GM18508 (cell line): ENCODE measurements at regions not wholly inside any gene's neighbourhood (a gene's known extent, or its start where the extent isn't known, plus 50 kb on each side); places are given as distances from the start of the nearest gene placed in this dataset.
"Not testable (repeated sequence)": the region's sequence is repeated elsewhere in the genome, so short reads cannot be mapped to it uniquely, and the experiment has no call there.

ENCODE experiments used
- ATAC-seq: cut with Tn5 transposase; IDR thresholded peaks from one replicate; pipeline ENCODE4 v1.9.1; 2021; ENCODE audit warnings: moderate number of reproducible peaks; ENCODE audit not compliant: insufficient read depth, unreplicated experiment

DNA sequence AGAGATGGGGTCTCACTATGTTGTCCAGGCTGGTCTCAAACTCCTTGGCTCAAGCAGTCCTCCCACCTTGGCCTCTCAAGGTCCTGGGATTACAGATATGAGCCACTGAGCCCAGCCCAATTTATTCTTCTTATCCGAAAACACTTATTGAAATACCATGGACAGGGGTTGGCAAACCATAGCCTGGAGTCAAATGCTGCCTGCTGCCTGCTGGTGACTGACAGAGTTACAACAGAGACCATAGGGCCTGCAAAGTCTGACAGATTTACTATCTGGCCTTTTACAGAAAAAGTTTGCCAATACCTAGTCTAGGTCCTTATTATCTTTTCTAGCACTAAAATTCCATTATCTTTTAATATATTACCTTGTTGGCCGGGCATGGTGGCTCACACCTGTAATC is 87.1 kb upstream of the ZNF281 start:
- no peak for ATAC-seq

DNA sequence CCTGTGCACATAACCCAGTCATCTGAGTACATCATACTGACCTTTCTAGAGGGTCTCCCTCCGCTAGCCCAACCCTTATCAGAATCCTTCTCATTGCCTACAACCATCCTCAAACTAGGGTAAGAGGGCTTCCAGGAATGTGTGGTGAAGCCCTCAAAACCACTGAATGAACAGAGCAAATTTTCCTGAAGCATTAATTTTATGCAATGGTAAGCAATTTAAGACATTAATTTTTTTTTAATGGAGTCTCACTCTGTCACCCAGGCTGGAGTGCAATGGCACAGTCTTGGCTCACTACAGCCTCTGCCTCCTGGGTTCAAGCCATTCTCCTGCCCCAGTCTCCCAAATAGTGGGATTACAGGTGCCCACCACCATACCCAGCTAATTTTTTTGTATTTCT is 86.1 kb upstream of the ZNF281 start:
- no peak for ATAC-seq

DNA sequence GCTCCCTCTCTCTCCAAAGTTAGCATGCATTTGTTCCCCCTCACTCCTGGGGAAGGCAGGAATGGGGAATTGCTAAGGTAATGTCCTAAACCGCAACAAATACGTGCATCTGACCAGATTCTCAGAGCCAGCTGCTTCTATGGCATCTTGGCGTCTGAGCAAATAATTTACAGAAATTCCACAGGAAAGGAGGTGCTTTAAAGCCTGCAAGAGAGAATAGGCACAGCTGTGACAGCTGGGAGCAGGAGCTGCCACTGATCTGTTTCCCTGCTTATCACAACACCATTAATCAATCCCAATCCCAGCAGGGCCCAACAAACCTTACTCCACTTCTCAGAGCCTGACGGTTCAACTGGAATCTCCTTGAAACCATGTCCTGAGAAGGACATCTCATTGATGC is 83.5 kb upstream of the ZNF281 start:
- no peak for ATAC-seq

DNA sequence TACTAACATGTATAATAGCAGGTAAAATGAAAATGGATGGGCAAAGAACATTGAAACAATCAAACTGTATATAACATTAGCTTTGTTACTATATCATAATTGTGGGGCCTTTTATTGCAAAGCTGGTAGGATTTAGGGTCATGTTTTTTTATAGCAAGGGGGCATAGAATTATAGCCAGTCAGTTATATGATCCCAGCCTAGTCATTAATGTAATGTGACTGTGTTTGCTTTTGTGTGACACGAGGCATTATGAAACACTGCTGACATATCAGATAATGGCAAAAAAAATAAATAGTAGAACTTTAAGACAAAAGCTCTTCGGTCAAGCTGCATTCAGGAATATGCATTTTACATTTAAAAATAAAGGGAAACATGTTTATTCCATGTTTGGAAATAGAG is 81.3 kb upstream of the ZNF281 start:
- ATAC-seq, result no peak

DNA sequence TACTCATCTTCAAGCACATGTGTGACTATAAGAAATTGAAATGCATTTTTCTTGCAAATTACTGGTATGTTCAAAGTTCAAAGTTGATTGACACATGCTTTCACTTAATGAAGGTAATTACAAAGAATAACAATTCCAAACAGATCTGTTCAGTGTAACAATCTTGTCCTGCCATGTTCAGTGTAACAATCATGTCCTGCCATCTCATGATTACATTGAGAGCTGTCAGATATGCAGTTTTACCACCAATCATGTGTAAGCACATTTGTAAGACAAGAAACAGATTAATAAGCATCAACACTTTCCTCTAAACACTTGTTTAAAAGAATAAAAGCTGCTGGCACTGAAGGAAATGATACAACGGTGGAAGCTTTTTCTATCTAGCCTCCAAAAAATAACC is 80.3 kb upstream of the ZNF281 start:
- no peak for ATAC-seq

DNA sequence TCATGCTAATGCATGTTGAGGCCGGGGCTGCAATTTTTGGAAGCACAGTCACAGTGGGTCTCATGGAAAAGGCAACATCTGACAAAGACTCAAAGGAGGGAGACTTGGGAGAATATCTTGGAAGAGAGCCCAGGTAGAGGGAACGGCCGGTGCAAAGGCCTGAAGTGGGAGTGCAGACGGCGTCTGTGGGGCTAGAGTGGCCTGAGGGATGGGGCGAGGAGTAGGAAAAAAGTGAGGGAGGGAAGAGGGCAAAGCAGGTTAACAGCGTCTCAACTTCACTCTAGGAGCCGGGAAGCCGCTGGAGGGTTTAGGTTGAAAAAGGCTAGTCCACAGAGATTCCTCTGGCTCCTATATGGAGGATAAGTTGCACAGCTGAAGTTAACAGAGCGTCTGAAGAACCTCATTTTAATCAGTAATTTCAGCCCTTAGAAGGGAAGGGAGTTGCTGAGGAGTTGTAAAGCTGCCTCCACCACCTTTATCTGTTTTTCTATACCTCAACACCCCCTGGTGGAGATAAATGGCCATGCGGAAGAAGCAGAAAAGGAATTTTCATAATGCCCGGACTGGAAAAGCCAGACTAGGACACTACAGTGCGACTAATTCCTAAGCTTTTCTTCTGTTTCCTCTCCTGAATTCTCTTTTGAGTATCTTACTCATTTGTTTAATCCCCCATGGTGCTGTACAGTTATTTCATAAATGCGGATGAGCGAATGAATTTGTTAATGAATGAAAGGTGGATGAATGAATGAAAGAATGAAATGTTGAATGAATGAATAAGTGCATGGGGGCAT is 78.7 kb upstream of the ZNF281 start:
- no peak for ATAC-seq

DNA sequence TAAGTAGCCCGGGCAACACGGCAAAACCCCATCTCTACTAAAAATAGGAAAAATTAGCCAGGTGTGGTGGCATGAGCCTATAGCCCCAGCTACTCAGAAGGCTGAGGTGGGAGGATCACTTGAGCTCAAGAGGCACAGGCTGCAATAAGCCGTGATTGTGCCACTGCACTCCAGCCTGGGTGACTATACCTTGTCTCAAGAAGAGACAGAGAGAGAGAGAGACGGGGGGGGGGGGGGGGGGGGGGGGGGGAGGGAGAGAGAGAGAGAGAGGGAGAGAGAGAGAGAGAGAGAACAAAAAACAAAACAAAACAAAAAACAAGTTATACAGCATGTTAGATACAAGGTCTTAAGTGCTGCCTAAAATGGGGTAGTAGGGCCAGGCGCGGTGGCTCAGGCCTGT is 77.8 kb upstream of the ZNF281 start:
- ATAC-seq, result no peak

DNA sequence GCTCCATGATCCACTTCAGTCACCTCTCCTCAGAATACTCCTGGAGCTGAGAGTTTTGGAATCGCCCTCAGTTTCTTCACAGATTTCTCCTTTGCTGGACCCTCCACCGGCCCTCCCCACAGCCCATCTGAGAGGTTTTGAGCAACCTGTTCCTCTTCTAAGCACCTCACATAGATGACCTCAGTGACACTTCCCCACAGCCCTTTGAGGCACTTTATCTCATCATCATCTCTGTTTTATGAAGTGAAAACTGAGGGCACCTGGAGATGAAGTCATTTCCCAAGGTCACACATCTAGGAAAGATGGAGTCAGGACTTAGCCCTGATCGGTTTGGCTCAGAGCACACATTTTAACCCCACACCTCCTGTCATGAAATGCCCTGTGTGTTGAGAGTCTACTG is 76.8 kb upstream of the ZNF281 start:
- no peak for ATAC-seq

DNA sequence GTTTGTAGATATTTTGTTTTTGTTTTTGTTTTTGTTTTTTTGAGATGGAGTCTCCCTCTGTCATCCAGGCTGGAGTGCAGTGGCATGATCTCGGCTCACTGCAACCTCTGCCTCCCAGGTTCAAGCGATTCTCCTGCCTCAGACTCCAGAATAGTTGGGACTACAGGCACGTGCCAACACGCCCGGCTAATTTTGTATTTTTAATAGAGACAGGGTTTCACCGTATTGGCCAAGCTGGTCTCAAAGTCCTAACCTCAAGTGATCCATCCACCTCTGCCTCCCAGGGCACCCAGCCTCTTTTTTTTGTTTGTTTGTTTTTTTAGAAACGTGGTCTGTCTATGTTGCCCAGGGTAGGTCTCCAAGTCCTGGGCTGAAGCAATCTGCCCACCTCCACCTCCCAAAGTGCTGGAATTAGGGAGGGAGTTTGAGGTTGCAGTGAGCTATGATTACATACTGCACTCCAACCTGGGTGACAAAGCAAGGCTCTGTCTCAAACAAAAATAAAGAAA is 74.7 kb upstream of the ZNF281 start:
- not testable (repeated sequence) for ATAC-seq

DNA sequence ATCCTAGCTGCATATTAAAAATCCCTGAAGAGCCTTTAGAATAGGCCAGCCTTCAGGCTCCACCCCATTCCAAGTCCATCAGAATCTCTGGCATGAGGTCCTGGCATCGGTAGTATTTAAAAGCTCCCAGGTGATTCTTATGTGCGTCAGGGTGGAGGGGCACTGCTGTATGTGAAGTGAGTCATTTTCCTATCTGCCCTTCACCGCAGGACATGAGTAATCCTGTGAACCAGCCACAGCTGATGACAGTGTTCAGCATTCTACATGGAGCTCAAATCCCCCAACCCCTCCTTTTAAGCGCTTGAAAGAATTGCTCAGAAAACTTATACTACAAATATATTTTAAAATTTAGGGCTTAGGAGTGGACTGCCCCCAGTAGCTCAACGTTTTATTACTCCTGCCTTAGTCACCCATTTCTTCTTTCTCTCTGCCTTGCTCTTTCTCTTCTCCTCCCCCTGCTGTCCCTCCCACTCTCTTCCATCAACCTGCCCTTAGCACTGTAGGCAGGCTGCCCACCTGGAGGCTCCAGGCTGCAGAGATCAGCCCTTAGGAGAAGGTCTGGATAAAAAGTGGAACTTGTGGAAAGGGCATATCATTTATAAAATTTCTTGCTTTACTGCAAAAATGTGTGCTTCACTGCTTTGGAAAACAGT is 73.8 kb upstream of the ZNF281 start:
- ATAC-seq, result peak; percentile 99

DNA sequence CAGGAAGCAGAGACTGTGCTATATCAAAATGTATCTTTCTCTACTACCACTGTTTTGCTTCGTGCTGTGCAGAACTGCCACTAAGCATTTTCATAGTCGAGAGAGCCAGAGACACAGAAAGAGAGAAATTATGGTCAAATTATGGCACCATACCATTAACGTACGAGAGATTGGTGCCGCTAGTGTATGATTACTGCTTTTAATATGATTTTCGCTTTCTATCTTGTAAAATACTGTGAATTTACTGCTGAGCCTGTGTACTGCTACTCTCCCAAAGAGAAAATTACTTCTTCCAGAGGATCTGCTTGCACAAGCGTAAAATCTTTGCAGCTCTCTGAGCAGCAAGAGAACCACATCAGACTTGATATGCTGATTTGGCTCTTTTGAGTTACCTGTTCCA is 71.1 kb upstream of the ZNF281 start:
- ATAC-seq, result no peak

DNA sequence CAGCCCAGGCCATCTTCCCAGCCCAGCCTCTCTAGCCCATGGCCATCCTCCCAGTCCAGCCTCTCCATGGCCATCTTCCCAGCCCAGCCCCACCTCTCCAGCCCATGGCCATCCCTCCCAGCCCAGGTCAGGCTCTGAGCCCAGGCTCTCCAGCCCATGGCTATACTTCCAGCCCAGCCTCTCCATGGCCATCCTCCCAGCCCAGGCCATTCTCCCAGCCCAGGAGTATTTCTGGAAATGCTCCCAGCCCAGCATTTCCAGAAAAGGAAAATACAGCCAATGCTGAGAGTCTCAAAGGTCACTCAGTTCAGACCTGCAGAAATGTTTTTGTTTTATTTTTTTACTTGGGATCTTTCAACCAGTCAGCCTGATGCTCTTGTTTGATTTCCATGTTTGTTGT is 70.0 kb upstream of the ZNF281 start:
- no peak for ATAC-seq

DNA sequence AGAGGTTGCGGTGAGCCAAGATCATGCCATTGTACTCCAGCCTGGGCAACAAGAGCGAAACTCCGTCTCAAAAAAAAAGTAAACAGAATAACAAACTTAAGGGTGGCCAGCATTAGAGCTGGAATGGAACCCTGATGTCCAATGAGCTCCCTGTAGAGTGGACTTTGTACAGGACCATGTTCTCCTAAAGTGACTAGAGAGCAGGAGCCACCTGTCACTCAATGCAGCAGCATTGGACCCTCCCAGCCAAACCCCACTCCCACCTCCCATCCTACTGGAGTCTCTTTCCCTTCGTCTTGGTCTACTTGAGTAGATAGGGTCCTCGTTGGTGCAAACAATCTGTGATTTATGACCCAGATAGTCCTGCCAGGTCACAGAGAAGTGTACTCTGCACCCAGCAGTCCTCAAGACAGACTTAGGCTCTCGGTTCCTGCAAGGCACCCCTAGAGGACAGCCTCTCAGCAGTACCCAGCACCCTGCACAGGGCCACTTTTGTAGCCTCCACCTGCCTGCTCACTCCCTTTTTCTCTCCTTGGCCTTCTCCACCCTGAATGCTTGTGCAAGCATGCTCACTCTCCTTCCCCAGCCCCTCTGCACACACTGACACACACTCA is 69.2 kb upstream of the ZNF281 start:
- no peak for ATAC-seq

DNA sequence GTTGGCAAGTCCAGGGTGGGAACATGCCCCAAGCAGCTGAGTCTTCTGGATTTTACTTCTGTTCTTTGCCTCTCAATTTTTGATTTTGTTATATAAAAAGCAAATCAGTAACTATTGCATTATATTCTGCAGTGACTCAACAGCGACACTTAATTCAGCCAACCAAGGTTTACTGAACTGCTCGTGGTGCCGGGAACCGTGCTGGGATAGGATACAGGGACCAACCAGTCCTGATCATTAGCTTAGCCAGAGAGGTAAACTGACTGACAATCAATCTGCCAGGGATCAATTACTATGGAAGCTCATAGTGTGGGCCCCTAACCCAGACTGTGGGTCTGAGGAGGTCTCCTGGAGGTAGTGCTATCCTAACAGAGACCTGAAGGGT is 68.4 kb upstream of the ZNF281 start:
- ATAC-seq, result no peak

DNA sequence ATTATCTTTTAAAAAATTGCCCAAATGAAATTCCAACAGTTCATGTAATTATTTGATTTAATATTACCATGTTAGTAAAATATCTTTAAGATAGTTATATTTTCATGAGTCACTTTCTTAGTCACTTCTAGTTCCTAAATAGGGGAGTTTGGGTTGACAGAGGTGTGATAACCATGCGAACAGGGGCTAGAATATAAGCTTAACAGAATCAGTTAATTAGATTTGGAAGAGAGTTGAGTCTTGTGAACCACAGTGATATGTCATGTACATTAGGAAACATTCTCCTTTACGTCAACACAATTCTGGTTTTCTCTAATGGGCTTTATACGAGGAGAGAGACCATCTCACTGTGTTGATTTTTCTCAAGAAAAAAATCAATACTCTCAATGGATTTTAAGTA is 64.8 kb upstream of the ZNF281 start:
- ATAC-seq, result no peak

DNA sequence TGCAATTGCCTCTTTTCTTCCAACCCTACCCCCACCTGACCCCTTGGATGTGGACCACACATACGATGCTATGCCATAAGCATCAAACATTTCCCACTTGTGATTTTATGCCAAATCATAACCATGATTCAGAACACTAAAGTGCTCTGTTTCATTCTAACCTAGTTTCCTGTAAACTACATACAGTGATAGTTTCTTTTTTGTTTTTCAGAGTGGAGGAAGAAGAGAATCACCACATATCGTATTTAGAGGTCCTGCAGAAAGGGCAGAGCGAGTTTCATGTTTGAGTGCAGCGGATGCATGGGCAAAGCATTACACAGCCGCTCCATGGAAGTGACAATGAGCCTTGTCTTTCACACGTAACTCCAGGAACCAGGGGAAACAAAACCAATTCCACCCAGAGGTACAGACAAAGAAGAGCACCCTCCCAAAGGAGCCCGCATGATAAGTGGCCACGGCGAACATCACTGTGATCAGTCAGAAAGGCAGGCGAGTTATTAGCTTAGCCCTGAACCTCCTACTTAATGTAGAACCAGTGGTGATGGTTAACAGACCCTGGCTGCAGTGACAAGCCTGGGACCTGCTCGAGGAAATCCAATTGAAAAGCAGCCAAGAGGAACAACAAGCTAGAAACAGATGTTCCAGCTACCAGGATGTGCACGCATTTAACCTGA is 64.0 kb upstream of the ZNF281 start:
- peak; percentile 73 for ATAC-seq

DNA sequence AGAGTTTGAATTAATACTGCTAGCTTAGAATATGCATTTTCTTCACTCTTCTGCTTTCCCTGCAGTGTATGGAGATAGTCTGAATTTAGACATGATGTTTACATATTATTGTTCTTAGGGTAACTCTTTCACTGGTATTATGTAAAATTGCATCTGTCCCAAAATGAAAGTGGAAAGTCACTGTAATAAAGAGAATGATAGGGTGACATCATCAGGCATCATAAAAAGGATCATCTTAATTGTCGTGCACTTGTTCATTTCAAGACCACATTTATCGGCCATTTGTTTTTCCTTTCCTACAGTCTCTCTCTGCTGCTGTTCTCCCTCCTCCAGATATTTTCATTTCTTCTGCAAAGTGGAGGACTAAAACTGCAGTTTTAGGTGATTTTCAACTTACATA is 61.9 kb upstream of the ZNF281 start:
- no peak for ATAC-seq

DNA sequence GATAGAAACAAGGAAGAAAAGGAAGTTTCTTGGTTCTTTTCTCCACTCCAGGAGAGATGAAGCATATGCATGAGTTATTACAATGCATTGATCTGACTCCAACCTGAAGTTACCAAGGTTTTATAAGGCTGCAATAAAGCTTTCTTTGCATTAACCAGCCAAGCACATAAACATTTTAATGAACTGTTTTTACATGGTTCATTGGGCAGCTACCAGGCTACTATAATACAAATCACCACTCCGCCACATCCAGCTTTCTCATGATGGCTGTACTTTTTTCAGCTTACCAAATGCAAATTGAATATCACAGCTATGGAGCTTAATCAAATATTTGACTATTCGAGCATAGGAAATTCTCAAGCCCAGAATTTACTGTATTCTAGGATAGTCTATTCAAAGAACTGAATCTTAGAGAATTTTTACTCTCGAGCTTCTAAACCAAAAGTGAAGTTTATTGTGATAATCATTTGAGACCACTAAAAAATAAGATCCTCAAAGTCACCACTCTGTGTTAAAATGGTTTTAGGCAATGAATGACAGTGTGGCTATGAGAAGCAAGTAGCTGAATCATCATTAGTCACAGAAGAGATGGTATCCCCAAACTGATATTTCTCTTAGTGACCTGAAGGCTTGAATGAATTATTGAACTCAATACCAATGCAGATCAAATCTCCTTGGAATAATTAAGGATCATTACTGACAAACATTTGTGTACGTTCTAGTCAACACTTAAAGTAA is 58.6 kb upstream of the ZNF281 start:
- no peak for ATAC-seq

DNA sequence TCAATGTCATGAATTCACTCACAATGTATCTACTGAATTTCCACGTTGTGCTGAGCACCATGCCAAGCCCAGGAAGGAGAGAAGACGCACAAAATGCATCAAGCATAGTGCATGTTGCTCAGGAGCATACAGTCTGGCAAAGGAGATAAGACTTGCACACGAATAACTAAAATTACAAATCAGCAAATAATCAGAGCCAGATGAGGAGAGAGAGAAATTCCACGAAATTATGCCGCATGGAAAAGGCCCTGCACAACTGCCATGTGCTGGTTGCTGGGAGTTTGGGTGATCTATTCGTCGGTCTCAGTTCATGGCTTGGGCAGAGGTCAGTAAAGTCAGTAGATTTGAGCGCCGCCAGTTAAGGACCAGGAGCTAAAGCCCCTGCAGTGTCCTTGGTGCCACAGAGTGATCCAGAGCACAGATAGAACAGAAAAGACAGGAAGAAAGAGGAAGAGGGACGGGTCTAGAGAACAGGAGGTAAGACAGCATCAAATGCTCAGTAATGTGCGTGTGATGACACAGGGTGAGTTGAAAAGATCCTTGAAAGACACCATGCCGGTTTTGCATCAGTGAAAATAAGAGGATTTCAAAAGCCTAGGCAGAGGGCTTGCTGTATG is 55.1 kb upstream of the ZNF281 start:
- ATAC-seq, result no peak
